ENCODE measurements at regions not wholly inside any gene's neighbourhood (a gene's known extent, or its start where the extent isn't known, plus 50 kb on each side); places are given as distances from the start of the nearest gene placed in this dataset.

DNA sequence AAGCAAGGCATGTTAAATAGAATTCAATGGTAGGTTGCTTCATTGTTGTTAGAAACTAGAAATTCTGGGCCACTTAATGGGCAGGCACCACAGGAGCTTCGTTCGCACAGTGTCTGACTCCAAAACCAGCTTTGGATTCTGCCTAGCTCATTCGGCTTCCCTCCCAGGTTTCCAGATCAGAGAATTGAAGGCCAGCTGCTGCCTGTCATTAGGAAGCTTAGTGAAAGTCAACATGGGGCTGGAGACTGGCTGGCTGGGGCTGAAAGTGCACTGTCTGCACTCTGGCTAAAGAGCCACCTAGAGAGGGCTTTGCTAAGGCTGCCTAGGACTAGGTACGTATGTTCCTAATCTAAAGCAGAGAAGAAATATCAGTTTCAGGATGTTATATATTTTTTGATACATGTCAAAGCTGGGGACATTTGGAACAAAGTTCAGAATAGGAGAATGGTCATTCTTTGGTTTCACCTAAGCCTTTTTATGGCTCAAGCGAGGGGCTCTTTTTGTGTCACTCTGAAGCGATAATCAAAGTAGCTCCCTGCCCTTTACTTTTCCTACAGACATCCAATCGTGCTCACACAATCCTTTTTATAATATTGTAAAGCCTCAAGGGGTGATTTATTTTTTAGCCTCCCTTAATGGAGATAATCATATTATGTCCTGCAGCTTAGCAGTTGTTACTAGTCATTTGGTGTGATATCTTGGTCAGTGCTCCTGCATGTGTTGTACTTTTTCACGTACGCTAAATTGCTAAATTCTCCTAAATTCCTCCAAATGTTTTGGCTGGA lies 238.5 kb upstream of the NAV3 start:
- Histone ChIP-seq H3K27me3 (ENCODE audit: control insufficient read depth, insufficient read depth, low read length, poor library complexity, severe bottlenecking) (peaks cover 11% of the 10 kb centered on the region), H3K4me3 (ENCODE audit: low read length) (no peak overlapping the region), H3K4me1 (ENCODE audit: control insufficient read depth, insufficient read depth, low read length) (no peaks in the 10 kb centered on the region), H3K36me3 (ENCODE audit: control insufficient read depth, insufficient read depth, low read length) (no peaks in the 10 kb centered on the region), H3K9ac (ENCODE audit: extremely low read depth, low read length, poor library complexity, severe bottlenecking) (no peak overlapping the region), H3K9me3 (ENCODE audit: control insufficient read depth, low read length) (no peaks in the 10 kb centered on the region), H3K27ac (ENCODE audit: low read depth, low read length) (no peak overlapping the region)
- Mint-ChIP-seq H3K4me3 (no peak overlapping the region), H3K4me1 (peaks cover 19% of the 10 kb centered on the region), H3K27ac (no peak overlapping the region), H3K36me3 (ENCODE audit: low read depth) (no peaks in the 10 kb centered on the region), H3K27me3 (ENCODE audit: insufficient read depth) (peaks cover 7% of the 10 kb centered on the region), H3K9me3 (no peaks in the 10 kb centered on the region)
- 67 to 86% methylated on average over 2 to 9 of the region's 9 CpGs for WGBS, 2 experiments (ENCODE audit: insufficient coverage in 1 of 2, insufficient read length in 1 of 2)
- peak; percentile 68 for DNase-seq
- TF ChIP-seq, protein P1, sequence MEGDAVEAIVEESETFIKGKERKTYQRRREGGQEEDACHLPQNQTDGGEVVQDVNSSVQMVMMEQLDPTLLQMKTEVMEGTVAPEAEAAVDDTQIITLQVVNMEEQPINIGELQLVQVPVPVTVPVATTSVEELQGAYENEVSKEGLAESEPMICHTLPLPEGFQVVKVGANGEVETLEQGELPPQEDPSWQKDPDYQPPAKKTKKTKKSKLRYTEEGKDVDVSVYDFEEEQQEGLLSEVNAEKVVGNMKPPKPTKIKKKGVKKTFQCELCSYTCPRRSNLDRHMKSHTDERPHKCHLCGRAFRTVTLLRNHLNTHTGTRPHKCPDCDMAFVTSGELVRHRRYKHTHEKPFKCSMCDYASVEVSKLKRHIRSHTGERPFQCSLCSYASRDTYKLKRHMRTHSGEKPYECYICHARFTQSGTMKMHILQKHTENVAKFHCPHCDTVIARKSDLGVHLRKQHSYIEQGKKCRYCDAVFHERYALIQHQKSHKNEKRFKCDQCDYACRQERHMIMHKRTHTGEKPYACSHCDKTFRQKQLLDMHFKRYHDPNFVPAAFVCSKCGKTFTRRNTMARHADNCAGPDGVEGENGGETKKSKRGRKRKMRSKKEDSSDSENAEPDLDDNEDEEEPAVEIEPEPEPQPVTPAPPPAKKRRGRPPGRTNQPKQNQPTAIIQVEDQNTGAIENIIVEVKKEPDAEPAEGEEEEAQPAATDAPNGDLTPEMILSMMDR (conservative IDR thresholded peaks at IDR 0.05), result no peak

DNA sequence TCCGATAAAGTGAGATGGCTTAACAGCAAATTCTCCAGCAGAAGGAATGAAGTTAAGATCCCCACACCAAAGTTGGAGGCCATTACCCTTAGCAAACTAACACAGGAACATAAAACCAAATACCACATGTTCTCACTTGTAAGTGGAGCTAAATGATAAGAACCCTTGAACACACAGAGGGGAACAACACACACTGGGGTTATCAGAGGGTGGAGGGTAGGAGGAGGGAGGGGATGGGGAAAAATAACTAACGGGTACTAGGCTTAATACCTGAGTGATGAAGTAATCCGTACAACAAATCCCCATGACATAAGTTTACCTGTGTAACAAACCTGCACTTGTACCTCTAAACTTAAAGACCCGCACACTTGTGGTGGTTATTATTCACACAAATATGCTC lies 240.4 kb upstream of the NAV3 start:
- 67 to 92% methylated on average over 1 to 4 of the region's 4 CpGs for WGBS, 2 experiments (ENCODE audit: insufficient coverage in 1 of 2, insufficient read length in 1 of 2)
- no peak overlapping the region for H3K27ac Mint-ChIP-seq
- H3K4me3 Mint-ChIP-seq, result no peak overlapping the region
- TF ChIP-seq, protein P1 (conservative IDR thresholded peaks at IDR 0.05), result no peak
- no peak overlapping the region for H3K27ac ChIP-seq (ENCODE audit: low read depth, low read length)
- H3K9me3 Mint-ChIP-seq, result no peaks in the 10 kb centered on the region
- no peak for DNase-seq
- no peak overlapping the region for H3K9ac ChIP-seq (ENCODE audit: extremely low read depth, low read length, poor library complexity, severe bottlenecking)
- no peaks in the 10 kb centered on the region for H3K36me3 ChIP-seq (ENCODE audit: control insufficient read depth, insufficient read depth, low read length)
- H3K36me3 Mint-ChIP-seq (ENCODE audit: low read depth), result no peaks in the 10 kb centered on the region
- H3K4me3 ChIP-seq (ENCODE audit: low read length), result no peak overlapping the region
- no peaks in the 10 kb centered on the region for H3K9me3 ChIP-seq (ENCODE audit: control insufficient read depth, low read length)
- no peaks in the 10 kb centered on the region for H3K4me1 ChIP-seq (ENCODE audit: control insufficient read depth, insufficient read depth, low read length)
- peaks cover 17% of the 10 kb centered on the region for H3K4me1 Mint-ChIP-seq
- H3K27me3 Mint-ChIP-seq (ENCODE audit: insufficient read depth), result peaks cover 5% of the 10 kb centered on the region
- peaks cover 5% of the 10 kb centered on the region for H3K27me3 ChIP-seq (ENCODE audit: control insufficient read depth, insufficient read depth, low read length, poor library complexity, severe bottlenecking)

DNA sequence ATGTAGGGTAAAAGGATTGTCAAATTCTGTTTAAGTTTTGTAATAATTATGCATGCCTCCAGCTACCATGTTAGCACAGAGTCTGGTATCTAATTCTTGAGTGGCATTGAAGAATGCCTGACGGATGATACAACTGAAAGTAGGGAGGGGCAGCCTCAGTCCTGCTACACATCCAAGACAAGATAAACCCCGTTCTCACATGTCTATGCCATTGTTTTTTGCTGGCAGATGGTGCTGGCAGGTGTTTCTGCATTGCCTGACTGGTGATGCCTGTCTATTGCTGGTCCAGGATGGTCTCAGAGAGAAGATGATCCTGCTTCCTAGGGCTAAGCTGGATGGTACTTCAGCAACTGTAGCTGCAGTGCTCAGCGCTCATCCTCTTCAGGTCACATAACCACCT lies 245.8 kb upstream of the NAV3 start:
- H3K27me3 Mint-ChIP-seq (ENCODE audit: insufficient read depth), result no peaks in the 10 kb centered on the region
- H3K27ac Mint-ChIP-seq, result no peak overlapping the region
- TF ChIP-seq, protein P1 (conservative IDR thresholded peaks at IDR 0.05), result no peak
- Histone ChIP-seq H3K9ac (ENCODE audit: extremely low read depth, low read length, poor library complexity, severe bottlenecking) (no peak overlapping the region), H3K27me3 (ENCODE audit: control insufficient read depth, insufficient read depth, low read length, poor library complexity, severe bottlenecking) (no peaks in the 10 kb centered on the region), H3K4me3 (ENCODE audit: low read length) (no peak overlapping the region), H3K27ac (ENCODE audit: low read depth, low read length) (no peak overlapping the region), H3K9me3 (ENCODE audit: control insufficient read depth, low read length) (no peaks in the 10 kb centered on the region), H3K36me3 (ENCODE audit: control insufficient read depth, insufficient read depth, low read length) (no peaks in the 10 kb centered on the region), H3K4me1 (ENCODE audit: control insufficient read depth, insufficient read depth, low read length) (no peaks in the 10 kb centered on the region)
- H3K36me3 Mint-ChIP-seq (ENCODE audit: low read depth), result no peaks in the 10 kb centered on the region
- no peaks in the 10 kb centered on the region for H3K9me3 Mint-ChIP-seq
- WGBS, 2 experiments (ENCODE audit: insufficient coverage in 1 of 2, insufficient read length in 1 of 2), result 83 to 100% methylated on average over 3 of the region's 3 CpGs
- no peaks in the 10 kb centered on the region for H3K4me1 Mint-ChIP-seq
- no peak for DNase-seq
- no peak overlapping the region for H3K4me3 Mint-ChIP-seq
